OCI-LY3 (cell line): ENCODE measurements at regions not wholly inside any gene's neighbourhood (a gene's known extent, or its start where the extent isn't known, plus 50 kb on each side); places are given as distances from the start of the nearest gene placed in this dataset.

ENCODE experiments used
- EZH2phosphoT487 ChIP-seq: fragments of 200-600 bp; shearing (Covaris generic); IDR thresholded peaks from 2 replicates; pipeline ENCODE4 v1.6.1; 2018; ENCODE audit warnings: antibody characterized with exemption, mixed run types, low read depth
- TF ChIP-seq, protein P1 (sequence below): fragments of 200-600, 300-600 bp; sonication (generic); IDR thresholded peaks from 2 replicates; pipeline ENCODE4 v1.5.1; 2014; ENCODE audit warnings: antibody characterized with exemption, low read length, low read depth

DNA sequence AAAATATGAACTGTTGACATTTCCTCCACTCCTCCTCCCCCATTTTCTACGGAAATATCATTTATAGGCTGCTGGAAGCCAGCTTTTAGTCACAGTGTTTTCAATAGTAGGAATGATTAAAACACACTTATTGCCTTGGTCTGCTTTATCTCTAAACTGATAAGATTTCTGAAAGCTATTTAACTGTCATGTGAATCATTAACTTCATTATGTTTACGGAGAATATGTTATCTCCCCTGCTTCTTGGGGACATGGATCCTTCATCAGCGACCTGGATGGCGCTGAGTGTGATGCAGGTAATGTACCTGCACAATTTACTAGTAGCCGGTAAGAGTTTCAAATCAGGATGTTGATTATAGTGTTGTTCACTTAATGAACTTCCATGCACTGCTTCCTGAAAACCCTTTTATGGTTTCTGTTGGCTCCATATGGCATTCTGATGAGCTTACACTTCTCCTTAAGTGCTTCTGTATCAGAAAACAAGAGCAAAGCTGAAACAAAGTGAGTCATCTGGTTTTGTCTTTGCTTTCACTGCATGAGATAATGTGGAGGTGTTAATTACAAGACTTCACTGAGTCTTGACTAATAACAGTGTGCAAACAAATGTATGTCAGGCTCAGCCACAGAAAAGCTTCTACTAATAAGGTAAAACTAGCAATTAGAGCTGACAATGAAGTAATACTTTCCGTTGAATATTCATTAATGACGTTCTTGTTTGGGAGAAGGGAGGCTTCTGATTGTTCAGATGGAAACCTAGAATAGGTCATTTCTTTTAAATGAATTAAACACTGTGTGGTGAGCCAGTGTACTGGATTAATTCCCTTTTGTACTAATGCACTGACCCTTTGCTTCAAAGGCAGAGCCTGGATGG is 162.4 kb upstream of the ZNF608 start:
- TF ChIP-seq, protein P1, sequence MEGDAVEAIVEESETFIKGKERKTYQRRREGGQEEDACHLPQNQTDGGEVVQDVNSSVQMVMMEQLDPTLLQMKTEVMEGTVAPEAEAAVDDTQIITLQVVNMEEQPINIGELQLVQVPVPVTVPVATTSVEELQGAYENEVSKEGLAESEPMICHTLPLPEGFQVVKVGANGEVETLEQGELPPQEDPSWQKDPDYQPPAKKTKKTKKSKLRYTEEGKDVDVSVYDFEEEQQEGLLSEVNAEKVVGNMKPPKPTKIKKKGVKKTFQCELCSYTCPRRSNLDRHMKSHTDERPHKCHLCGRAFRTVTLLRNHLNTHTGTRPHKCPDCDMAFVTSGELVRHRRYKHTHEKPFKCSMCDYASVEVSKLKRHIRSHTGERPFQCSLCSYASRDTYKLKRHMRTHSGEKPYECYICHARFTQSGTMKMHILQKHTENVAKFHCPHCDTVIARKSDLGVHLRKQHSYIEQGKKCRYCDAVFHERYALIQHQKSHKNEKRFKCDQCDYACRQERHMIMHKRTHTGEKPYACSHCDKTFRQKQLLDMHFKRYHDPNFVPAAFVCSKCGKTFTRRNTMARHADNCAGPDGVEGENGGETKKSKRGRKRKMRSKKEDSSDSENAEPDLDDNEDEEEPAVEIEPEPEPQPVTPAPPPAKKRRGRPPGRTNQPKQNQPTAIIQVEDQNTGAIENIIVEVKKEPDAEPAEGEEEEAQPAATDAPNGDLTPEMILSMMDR: no peak
- no peak for TF ChIP-seq EZH2phosphoT487
